Fibroblast of lung (primary cell): ENCODE measurements at regions not wholly inside any gene's neighbourhood (a gene's known extent, or its start where the extent isn't known, plus 50 kb on each side); places are given as distances from the start of the nearest gene placed in this dataset.

Source experiments
- DNase-seq, 2 donors: peaks; one replicate each; pipeline versions ENCODE4 v3.0.0 to v3.0.0-alpha.2; 2010; ENCODE audit warnings: low read depth in 2 of 2
- H2AFZ ChIP-seq: 2 replicates; pipeline ENCODE4 v1.5.1; 2012; ENCODE audit warnings: low read length, control low read depth, inconsistent platforms
- H3K27ac ChIP-seq: 2 replicates; pipeline ENCODE4 v1.5.1; 2011; ENCODE audit warnings: low read length, control low read depth; ENCODE audit not compliant: insufficient read depth
- H3K27me3 ChIP-seq: 2 replicates; pipeline ENCODE4 v1.5.1; 2011; ENCODE audit warnings: mild to moderate bottlenecking, low read length; ENCODE audit not compliant: control insufficient read depth, insufficient read depth
- H3K36me3 ChIP-seq: 2 replicates; pipeline ENCODE4 v1.5.1; 2011; ENCODE audit warnings: low read length; ENCODE audit not compliant: control insufficient read depth, insufficient read depth
- H3K4me1 ChIP-seq: 2 replicates; pipeline ENCODE4 v1.5.1; 2011; ENCODE audit warnings: low read length; ENCODE audit not compliant: control insufficient read depth, insufficient read depth; ENCODE audit errors: extremely low read depth
- H3K4me2 ChIP-seq: 2 replicates; pipeline ENCODE4 v1.5.1; 2011; ENCODE audit warnings: low read length, control low read depth; ENCODE audit not compliant: insufficient read depth; ENCODE audit errors: extremely low read depth
- H3K4me3 ChIP-seq, 4 experiments: fragments of 200-600 bp in 1 of 4; sonication (generic) in 1 of 4; replicated peaks in 1 of 4; 2 replicates each; pipeline ENCODE4 v1.5.1; 2011 to 2016; ENCODE audit warnings: low read length in 4 of 4, low read depth in 3 of 4, mild to moderate bottlenecking in 3 of 4, control low read depth in 2 of 4, inconsistent platforms in 1 of 4, mixed read lengths in 1 of 4; ENCODE audit not compliant: insufficient read depth in 1 of 4; ENCODE audit errors: control extremely low read depth in 1 of 4
- H3K79me2 ChIP-seq: 2 replicates; pipeline ENCODE4 v1.5.1; 2012; ENCODE audit warnings: mild to moderate bottlenecking, low read length, inconsistent platforms; ENCODE audit not compliant: control insufficient read depth, insufficient read depth
- H3K9ac ChIP-seq: 2 replicates; pipeline ENCODE4 v1.5.1; 2011; ENCODE audit warnings: mild to moderate bottlenecking, low read length, control low read depth; ENCODE audit not compliant: insufficient read depth
- H3K9me3 ChIP-seq: 2 replicates; pipeline ENCODE4 v1.5.1; 2012; ENCODE audit warnings: low read depth, low read length; ENCODE audit not compliant: control insufficient read depth, insufficient read depth
- H4K20me1 ChIP-seq: 2 replicates; pipeline ENCODE4 v1.5.1; 2011; ENCODE audit warnings: low read length; ENCODE audit not compliant: control insufficient read depth, insufficient read depth; ENCODE audit errors: extremely low read depth
- EZH2 ChIP-seq: IDR thresholded peaks from 2 replicates; pipeline ENCODE4 v1.5.1; 2012; ENCODE audit warnings: low read length, control low read depth, mild to moderate bottlenecking; ENCODE audit errors: missing control alignments
- TF ChIP-seq, protein P1 (sequence below), 2 donors: IDR thresholded peaks in 1 of 2; conservative IDR thresholded peaks in 1 of 2; 1 replicate in 1 of 2; 2 replicates in 1 of 2; pipeline ENCODE4 v1.5.1; 2011 to 2012; ENCODE audit warnings: low read length in 2 of 2, control low read depth in 1 of 2, inconsistent platforms in 1 of 2, low read depth in 1 of 2, mild to moderate bottlenecking in 1 of 2

DNA sequence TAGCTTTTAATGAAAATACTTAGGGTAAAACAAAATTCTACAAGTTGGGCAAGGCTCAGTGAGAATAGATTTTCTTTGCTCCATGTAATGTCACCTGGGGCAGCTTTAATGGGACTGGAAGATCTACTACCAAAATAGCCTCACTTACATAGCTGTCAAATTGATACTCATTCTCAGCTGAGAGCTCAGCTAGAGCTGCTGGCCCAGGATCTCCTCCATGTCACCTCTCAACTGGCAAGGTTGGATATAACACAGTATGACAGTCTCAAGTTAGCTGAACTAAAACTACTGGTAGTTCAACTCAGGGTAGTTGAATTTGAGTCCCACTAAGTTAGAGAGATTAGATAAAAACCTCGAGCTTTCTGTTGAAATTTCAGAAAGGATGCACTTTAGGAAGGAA, 218.5 kb upstream of the PLSCR5 start:
- TF ChIP-seq, protein P1, sequence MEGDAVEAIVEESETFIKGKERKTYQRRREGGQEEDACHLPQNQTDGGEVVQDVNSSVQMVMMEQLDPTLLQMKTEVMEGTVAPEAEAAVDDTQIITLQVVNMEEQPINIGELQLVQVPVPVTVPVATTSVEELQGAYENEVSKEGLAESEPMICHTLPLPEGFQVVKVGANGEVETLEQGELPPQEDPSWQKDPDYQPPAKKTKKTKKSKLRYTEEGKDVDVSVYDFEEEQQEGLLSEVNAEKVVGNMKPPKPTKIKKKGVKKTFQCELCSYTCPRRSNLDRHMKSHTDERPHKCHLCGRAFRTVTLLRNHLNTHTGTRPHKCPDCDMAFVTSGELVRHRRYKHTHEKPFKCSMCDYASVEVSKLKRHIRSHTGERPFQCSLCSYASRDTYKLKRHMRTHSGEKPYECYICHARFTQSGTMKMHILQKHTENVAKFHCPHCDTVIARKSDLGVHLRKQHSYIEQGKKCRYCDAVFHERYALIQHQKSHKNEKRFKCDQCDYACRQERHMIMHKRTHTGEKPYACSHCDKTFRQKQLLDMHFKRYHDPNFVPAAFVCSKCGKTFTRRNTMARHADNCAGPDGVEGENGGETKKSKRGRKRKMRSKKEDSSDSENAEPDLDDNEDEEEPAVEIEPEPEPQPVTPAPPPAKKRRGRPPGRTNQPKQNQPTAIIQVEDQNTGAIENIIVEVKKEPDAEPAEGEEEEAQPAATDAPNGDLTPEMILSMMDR (conservative IDR thresholded peaks at IDR 0.05 in 1 of 2, IDR thresholded peaks at IDR 0.05 in 1 of 2; ENCODE audit: low read depth in 1 of 2, low read length in 2 of 2), result no peak
- TF ChIP-seq EZH2, result no peak
- Histone ChIP-seq H3K9me3 (no peaks in the 10 kb centered on the region), H4K20me1 (no peaks in the 10 kb centered on the region), H3K36me3 (no peaks in the 10 kb centered on the region), H3K79me2 (no peaks in the 10 kb centered on the region), H3K9ac (no peak overlapping the region), H2AFZ (no peak overlapping the region), H3K27ac (no peak overlapping the region), H3K4me2 (no peak overlapping the region), H3K4me3 (no peak overlapping the region), H3K4me1 (no peaks in the 10 kb centered on the region), H3K27me3 (no peaks in the 10 kb centered on the region)
- no peak for DNase-seq

DNA sequence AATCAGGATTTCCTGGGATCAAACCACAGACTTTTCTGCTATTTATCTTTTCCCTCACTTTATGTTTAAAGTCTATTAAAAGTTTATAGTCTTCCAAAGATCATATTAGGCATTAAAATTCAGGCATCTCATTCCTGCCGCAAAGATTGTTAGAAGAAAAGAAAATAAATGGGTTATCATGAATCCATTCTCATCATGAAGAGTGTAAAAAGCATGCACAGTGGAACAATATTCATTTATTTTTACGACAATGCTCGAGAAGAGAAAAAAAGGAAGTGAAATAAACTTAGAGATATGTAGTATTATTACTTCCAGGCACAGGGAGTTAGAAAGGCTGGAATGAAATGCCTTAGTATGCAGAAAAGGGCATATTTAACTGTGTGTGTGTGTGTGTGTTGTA, 213.7 kb upstream of the PLSCR5 start:
- no peaks in the 10 kb centered on the region for H3K36me3 ChIP-seq
- H3K4me2 ChIP-seq, result no peak overlapping the region
- DNase-seq, result no peak
- H3K9me3 ChIP-seq, result no peaks in the 10 kb centered on the region
- no peaks in the 10 kb centered on the region for H3K27me3 ChIP-seq
- H2AFZ ChIP-seq, result no peak overlapping the region
- H3K4me3 ChIP-seq, result no peak overlapping the region
- TF ChIP-seq EZH2, result no peak
- TF ChIP-seq, protein P1 (conservative IDR thresholded peaks at IDR 0.05 in 1 of 2, IDR thresholded peaks at IDR 0.05 in 1 of 2; ENCODE audit: low read depth in 1 of 2, low read length in 2 of 2), result no peak
- no peaks in the 10 kb centered on the region for H3K79me2 ChIP-seq
- H4K20me1 ChIP-seq, result no peaks in the 10 kb centered on the region
- H3K9ac ChIP-seq, result no peak overlapping the region
- no peak overlapping the region for H3K27ac ChIP-seq
- no peaks in the 10 kb centered on the region for H3K4me1 ChIP-seq

DNA sequence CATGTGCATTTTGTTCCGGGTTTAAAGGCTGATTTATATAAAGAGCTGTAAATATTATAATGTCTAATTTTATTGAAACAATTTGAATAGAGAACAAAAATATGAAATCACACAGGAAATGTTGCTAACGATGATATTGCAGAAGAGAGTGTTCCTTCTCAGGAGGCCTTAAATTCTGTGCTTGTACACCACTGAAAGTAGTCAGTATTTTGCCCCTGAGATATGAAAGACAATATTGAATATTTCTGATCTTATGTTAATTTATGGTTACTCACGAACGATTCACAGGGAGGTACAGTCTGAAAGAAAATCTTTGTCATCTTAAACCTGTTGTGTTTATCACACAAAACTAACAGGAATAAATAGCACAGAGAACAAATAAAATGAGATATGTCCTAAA, 213.2 kb upstream of the PLSCR5 start:
- no peaks in the 10 kb centered on the region for H3K79me2 ChIP-seq
- no peak overlapping the region for H3K27ac ChIP-seq
- no peaks in the 10 kb centered on the region for H3K27me3 ChIP-seq
- no peak overlapping the region for H2AFZ ChIP-seq
- no peaks in the 10 kb centered on the region for H3K36me3 ChIP-seq
- no peak for DNase-seq
- H3K4me2 ChIP-seq, result no peak overlapping the region
- no peaks in the 10 kb centered on the region for H4K20me1 ChIP-seq
- H3K9ac ChIP-seq, result no peak overlapping the region
- H3K4me3 ChIP-seq, result no peak overlapping the region
- H3K9me3 ChIP-seq, result no peaks in the 10 kb centered on the region
- no peak for TF ChIP-seq EZH2
- TF ChIP-seq, protein P1 (conservative IDR thresholded peaks at IDR 0.05 in 1 of 2, IDR thresholded peaks at IDR 0.05 in 1 of 2; ENCODE audit: low read depth in 1 of 2, low read length in 2 of 2), result no peak
- peaks cover 2% of the 10 kb centered on the region for H3K4me1 ChIP-seq
